H1 (cell line): ENCODE measurements at regions not wholly inside any gene's neighbourhood (a gene's known extent, or its start where the extent isn't known, plus 50 kb on each side); places are given as distances from the start of the nearest gene placed in this dataset.

ENCODE experiments used
- CTCF ChIP-seq, 3 experiments: IDR thresholded peaks; 1 replicate in 2 of 3; 2 replicates in 1 of 3; pipeline versions ENCODE4 v1.5.1 to v1.6.1; 2011; ENCODE audit warnings: low read length in 3 of 3, mild to moderate bottlenecking in 3 of 3, inconsistent platforms in 2 of 3, low read depth in 1 of 3, moderate library complexity in 1 of 3; ENCODE audit not compliant: insufficient read depth in 1 of 3; ENCODE audit errors: control extremely low read depth in 1 of 3

DNA sequence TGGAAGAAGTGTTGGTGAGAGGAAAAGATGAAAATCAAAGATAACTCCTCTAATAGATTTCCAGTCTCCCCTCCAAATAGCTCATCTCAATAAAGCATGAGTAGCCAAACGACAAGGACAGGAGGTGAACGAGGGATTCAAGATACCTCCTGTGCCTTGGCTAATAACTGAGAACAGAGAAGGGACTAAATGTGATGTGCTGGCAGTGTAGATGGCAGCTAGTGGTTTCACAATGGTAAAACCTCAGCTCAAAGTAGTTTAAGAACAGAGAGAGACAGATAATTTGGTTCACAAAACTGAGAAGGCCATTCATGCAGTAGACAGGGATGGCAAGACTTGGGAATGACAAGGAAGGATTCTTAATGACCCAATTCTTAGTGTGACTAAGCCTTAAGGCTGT, 292.6 kb downstream of the EFHB start (continued):
- TF ChIP-seq CTCF (IDR thresholded peaks at IDR 0.05; ENCODE audit: control extremely low read depth in 1 of 3, insufficient read depth in 1 of 3, low read depth in 1 of 3, low read length in 3 of 3) = no peak
- TF ChIP-seq, all 59 proteins: peak for 0
